Right lobe of liver (tissue), 4 donors: ENCODE measurements at regions not wholly inside any gene's neighbourhood (a gene's known extent, or its start where the extent isn't known, plus 50 kb on each side); places are given as distances from the start of the nearest gene placed in this dataset.

Source experiments
- CTCF ChIP-seq, 4 donors: fragments of 200-600 bp in 3 of 4; fragments of 450-650 bp in 1 of 4; IDR thresholded peaks; one replicate each; pipeline versions ENCODE4 v1.5.1 to v1.8.0; 2016 to 2022; ENCODE audit warnings: antibody characterized with exemption in 4 of 4, mild to moderate bottlenecking in 2 of 4
- POLR2A ChIP-seq: fragments of 450-650 bp; IDR thresholded peaks from one replicate; pipeline ENCODE4 v1.6.1; 2017; ENCODE audit warnings: antibody characterized with exemption, mild to moderate bottlenecking
- donor health status: DM: no; HTN: no; CAD: no.
- donor health status: DM: no; HTN: no; CAD: no.
- donor health status: DM: no; HTN: yes; CAD: no.

- no peak for TF ChIP-seq CTCF (IDR thresholded peaks at IDR 0.05)
- TF ChIP-seq POLR2A, result no peak
Observed at GRCh38 chr20:17857639-17858449, 110.8 kb downstream of the SNX5 start.
